Endothelial cell of umbilical vein (primary cell): ENCODE measurements at regions not wholly inside any gene's neighbourhood (a gene's known extent, or its start where the extent isn't known, plus 50 kb on each side); places are given as distances from the start of the nearest gene placed in this dataset.

Experiments
- BruUV-seq: library from RNA; stranded (reverse); fragments of 400-500 nt; replicated peaks from 2 replicates; lab custom pipeline; 2021; lab: Mats Ljungman, UMichigan
- CTCF ChIA-PET: fragments of 300-600, 350-600 bp; sonication (Branson Sonifier 250); formaldehyde crosslinking; loops from one replicate; lab custom pipeline; 2021; ENCODE audit warnings: antibody characterized with exemption, inconsistent platforms; lab: Charles Lee
- POLR2A ChIA-PET: fragments of 300-600, 350-600 bp; sonication (Branson Sonifier 250); formaldehyde crosslinking; loops from one replicate; lab custom pipeline; 2021; ENCODE audit warnings: antibody characterized with exemption, inconsistent platforms; lab: Charles Lee
- DNase-seq: peaks from one replicate; pipeline ENCODE4 v3.0.0-alpha.2; 2011; ENCODE audit warnings: low read depth, low spot score
- FAIRE-seq: peaks from 2 replicates; lab custom pipeline; 2011; peaks lifted over from hg19 to GRCh38; lab: Jason Lieb, UNC
- H2AFZ ChIP-seq: 2 replicates; pipeline ENCODE4 v1.6.0; 2012; ENCODE audit warnings: low read depth, low read length, control low read depth, inconsistent platforms
- H3K27ac ChIP-seq: 2 replicates; pipeline ENCODE4 v1.5.1; 2011; ENCODE audit warnings: low read depth, mild to moderate bottlenecking, control low read depth, low read length, moderate library complexity; ENCODE audit not compliant: insufficient read depth
- H3K27me3 ChIP-seq, 2 experiments: 2 replicates each; pipeline versions ENCODE4 v1.6.0 to v1.6.1; 2011; ENCODE audit warnings: low read length in 2 of 2, mixed read lengths in 1 of 2; ENCODE audit not compliant: control insufficient read depth in 2 of 2, insufficient read depth in 2 of 2
- H3K36me3 ChIP-seq, 2 experiments: 2 replicates in 1 of 2; 3 replicates in 1 of 2; pipeline ENCODE4 v1.5.1; 2011; ENCODE audit warnings: low read length in 2 of 2, mild to moderate bottlenecking in 1 of 2, moderate library complexity in 1 of 2; ENCODE audit not compliant: control insufficient read depth in 2 of 2, insufficient read depth in 2 of 2; ENCODE audit errors: extremely low read depth in 1 of 2
- H3K4me1 ChIP-seq: 3 replicates; pipeline ENCODE4 v1.5.1; 2011; ENCODE audit warnings: mild to moderate bottlenecking, low read length; ENCODE audit not compliant: control insufficient read depth, insufficient read depth; ENCODE audit errors: extremely low read depth
- H3K4me2 ChIP-seq: 2 replicates; pipeline ENCODE4 v1.6.1; 2011; ENCODE audit warnings: low read length, control low read depth, mixed read lengths; ENCODE audit not compliant: insufficient read depth
- H3K4me3 ChIP-seq, 3 experiments: fragments of 200-600 bp in 1 of 3; sonication (generic), shearing (Covaris generic) in 1 of 3; replicated peaks in 1 of 3; 2 replicates each; pipeline ENCODE4 v1.5.1; 2011 to 2016; ENCODE audit warnings: control low read depth in 3 of 3, low read length in 3 of 3, mild to moderate bottlenecking in 2 of 3, inconsistent platforms in 1 of 3, low read depth in 1 of 3, moderate library complexity in 1 of 3; ENCODE audit not compliant: insufficient read depth in 1 of 3
- H3K79me2 ChIP-seq: 2 replicates; pipeline ENCODE4 v1.6.0; 2012; ENCODE audit warnings: low read length, inconsistent platforms; ENCODE audit not compliant: control insufficient read depth, insufficient read depth
- H3K9ac ChIP-seq: replicated peaks from 2 replicates; pipeline ENCODE3; 2011; ENCODE audit warnings: low read length, control low read depth; ENCODE audit not compliant: insufficient read depth; ENCODE audit errors: extremely low read depth
- H3K9me1 ChIP-seq: replicated peaks from 3 replicates; pipeline ENCODE4 v1.6.0; 2011; ENCODE audit warnings: mild to moderate bottlenecking, low read length; ENCODE audit not compliant: control insufficient read depth, insufficient read depth; ENCODE audit errors: extremely low read depth
- H3K9me3 ChIP-seq: replicated peaks from 2 replicates; pipeline ENCODE4 v1.5.1; 2012; ENCODE audit warnings: low read length, inconsistent platforms; ENCODE audit not compliant: control insufficient read depth, insufficient read depth
- H4K20me1 ChIP-seq: replicated peaks from 2 replicates; pipeline ENCODE3; 2011; ENCODE audit warnings: mild to moderate bottlenecking, low read length; ENCODE audit not compliant: control insufficient read depth, insufficient read depth; ENCODE audit errors: extremely low read depth
- EZH2 ChIP-seq: IDR thresholded peaks from 2 replicates; pipeline ENCODE4 v1.6.1; 2012; ENCODE audit warnings: borderline replicate concordance, low read depth, mild to moderate bottlenecking, moderate library complexity, low read length, inconsistent platforms; ENCODE audit not compliant: severe bottlenecking
- FOS ChIP-seq: IDR thresholded peaks from 2 replicates; pipeline ENCODE4 v1.6.1; 2011; ENCODE audit warnings: mild to moderate bottlenecking, low read length, moderate library complexity, borderline replicate concordance; ENCODE audit not compliant: insufficient read depth
- GATA2 ChIP-seq: IDR thresholded peaks from 2 replicates; pipeline ENCODE4 v1.7.0; 2011; ENCODE audit warnings: low read depth, mild to moderate bottlenecking, moderate library complexity, mixed read lengths, low read length; ENCODE audit not compliant: insufficient read length, insufficient read depth
- JUN ChIP-seq: IDR thresholded peaks from 2 replicates; pipeline ENCODE4 v1.6.1; 2011; ENCODE audit warnings: borderline replicate concordance, low read depth; ENCODE audit not compliant: insufficient read length, insufficient read depth
- MYC ChIP-seq: IDR thresholded peaks from one replicate; pipeline ENCODE4 v1.6.1; 2011; ENCODE audit warnings: mild to moderate bottlenecking, low read depth, low read length
- POLR2A ChIP-seq: IDR thresholded peaks from 2 replicates; pipeline ENCODE4 v1.6.1; 2012; ENCODE audit warnings: low read depth, mild to moderate bottlenecking, control low read depth, low read length
- POLR2AphosphoS5 ChIP-seq: IDR thresholded peaks from 2 replicates; pipeline ENCODE4 v1.6.1; 2012; ENCODE audit warnings: low read depth, mild to moderate bottlenecking, control low read depth, low read length, moderate library complexity; ENCODE audit not compliant: insufficient read depth
- dilution Hi-C: fragments of 300-500 bp; cut with MboI; formaldehyde crosslinking; loops from one replicate; pipeline ENCODE4 v1.15.0; 2019; ENCODE audit warnings: low sequenced_read_pairs; ENCODE audit not compliant: extremely low pct_ligation_motif_present
- intact Hi-C: fragments of 100-400 bp; cut with micrococcal nuclease; formaldehyde crosslinking; loops from one replicate; pipeline ENCODE4 v1.10.0; 2022
- TF ChIP-seq, protein P1 (sequence below), 2 donors: IDR thresholded peaks; 1 replicate in 1 of 2; 2 replicates in 1 of 2; pipeline ENCODE4 v1.5.1; 2011; ENCODE audit warnings: low read length in 2 of 2, mild to moderate bottlenecking in 2 of 2, moderate library complexity in 2 of 2, control low read depth in 1 of 2, inconsistent platforms in 1 of 2, low read depth in 1 of 2; ENCODE audit not compliant: insufficient read depth in 1 of 2; ENCODE audit errors: extremely low read depth in 1 of 2
- TF ChIP-seq, protein P2 (sequence below): IDR thresholded peaks from 2 replicates; pipeline ENCODE4 v1.6.1; 2011; ENCODE audit not compliant: insufficient read depth, insufficient read length

DNA sequence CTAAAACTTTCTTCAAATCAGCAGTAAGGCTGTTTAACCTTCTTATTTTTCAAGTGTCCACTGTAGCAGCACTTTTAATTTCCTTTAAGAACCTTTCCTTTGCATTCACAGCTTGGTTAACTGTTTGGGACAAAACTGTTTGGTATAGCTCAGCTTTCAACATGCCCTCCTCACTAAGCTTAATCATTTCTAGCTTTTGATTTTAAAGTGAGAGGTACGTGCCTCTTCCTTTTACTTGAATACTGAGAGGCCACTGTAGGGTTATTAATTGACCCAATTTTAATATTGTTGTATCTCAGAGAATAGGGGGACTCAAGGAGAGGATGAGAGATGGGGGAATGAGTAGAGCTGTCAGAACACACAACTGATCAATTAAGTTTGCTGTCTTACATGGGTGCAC, 129.5 kb upstream of the MMS22L start:
- H3K4me1 ChIP-seq: no peaks in the 10 kb centered on the region
- H3K9me3 ChIP-seq: no peaks in the 10 kb centered on the region
- no peak overlapping the region for H3K9ac ChIP-seq
- TF ChIP-seq EZH2: no peak
- TF ChIP-seq, protein P1, sequence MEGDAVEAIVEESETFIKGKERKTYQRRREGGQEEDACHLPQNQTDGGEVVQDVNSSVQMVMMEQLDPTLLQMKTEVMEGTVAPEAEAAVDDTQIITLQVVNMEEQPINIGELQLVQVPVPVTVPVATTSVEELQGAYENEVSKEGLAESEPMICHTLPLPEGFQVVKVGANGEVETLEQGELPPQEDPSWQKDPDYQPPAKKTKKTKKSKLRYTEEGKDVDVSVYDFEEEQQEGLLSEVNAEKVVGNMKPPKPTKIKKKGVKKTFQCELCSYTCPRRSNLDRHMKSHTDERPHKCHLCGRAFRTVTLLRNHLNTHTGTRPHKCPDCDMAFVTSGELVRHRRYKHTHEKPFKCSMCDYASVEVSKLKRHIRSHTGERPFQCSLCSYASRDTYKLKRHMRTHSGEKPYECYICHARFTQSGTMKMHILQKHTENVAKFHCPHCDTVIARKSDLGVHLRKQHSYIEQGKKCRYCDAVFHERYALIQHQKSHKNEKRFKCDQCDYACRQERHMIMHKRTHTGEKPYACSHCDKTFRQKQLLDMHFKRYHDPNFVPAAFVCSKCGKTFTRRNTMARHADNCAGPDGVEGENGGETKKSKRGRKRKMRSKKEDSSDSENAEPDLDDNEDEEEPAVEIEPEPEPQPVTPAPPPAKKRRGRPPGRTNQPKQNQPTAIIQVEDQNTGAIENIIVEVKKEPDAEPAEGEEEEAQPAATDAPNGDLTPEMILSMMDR (IDR thresholded peaks at IDR 0.05; ENCODE audit: extremely low read depth in 1 of 2, insufficient read depth in 1 of 2, low read depth in 1 of 2, low read length in 2 of 2): no peak
- TF ChIP-seq JUN: no peak
- no peak for TF ChIP-seq POLR2A
- TF ChIP-seq, protein P2, sequence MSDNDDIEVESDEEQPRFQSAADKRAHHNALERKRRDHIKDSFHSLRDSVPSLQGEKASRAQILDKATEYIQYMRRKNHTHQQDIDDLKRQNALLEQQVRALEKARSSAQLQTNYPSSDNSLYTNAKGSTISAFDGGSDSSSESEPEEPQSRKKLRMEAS: no peak
- TF ChIP-seq FOS: no peak
- TF ChIP-seq MYC: no peak
- TF ChIP-seq POLR2AphosphoS5: no peak
- TF ChIP-seq GATA2: no peak
- no peak overlapping the region for H3K4me3 ChIP-seq
- ChIA-PET CTCF (no interaction called here), POLR2A (no interaction called here)
- no peaks in the 10 kb centered on the region for H3K36me3 ChIP-seq
- H4K20me1 ChIP-seq: no peaks in the 10 kb centered on the region
- BruUV-seq: no TSS peak
- no peak for FAIRE-seq
- intact Hi-C loops: no loop called here
- H3K27ac ChIP-seq: no peak overlapping the region
- H3K27me3 ChIP-seq: no peaks in the 10 kb centered on the region
- H3K9me1 ChIP-seq: no peaks in the 10 kb centered on the region
- no peaks in the 10 kb centered on the region for H3K79me2 ChIP-seq
- no peak for DNase-seq
- no peak overlapping the region for H2AFZ ChIP-seq
- no peak overlapping the region for H3K4me2 ChIP-seq
- dilution Hi-C loops: no loop called here
